CD4-positive, alpha-beta T cell (primary cell): ENCODE measurements at regions not wholly inside any gene's neighbourhood (a gene's known extent, or its start where the extent isn't known, plus 50 kb on each side); places are given as distances from the start of the nearest gene placed in this dataset.

Source experiments
- ATAC-seq: fragments of 200-7000 bp; cut with Tn5 transposase; one replicate; pipeline ENCODE4 v1.10.0; 2022; ENCODE audit warnings: mild to moderate bottlenecking; ENCODE audit not compliant: poor library complexity
- CTCF ChIA-PET: fragments of 350-600 bp; sonication (Branson Sonifier 250); formaldehyde crosslinking; loops from one replicate; lab custom pipeline; 2021; ENCODE audit warnings: antibody characterized with exemption, inconsistent platforms; lab: Charles Lee
- POLR2A ChIA-PET: fragments of 350-600 bp; sonication (Branson Sonifier 250); formaldehyde crosslinking; loops from one replicate; lab custom pipeline; 2021; ENCODE audit warnings: antibody characterized with exemption, inconsistent platforms; lab: Charles Lee
- DNase-seq, 14 experiments: peaks; one replicate each; pipeline ENCODE4 v3.0.0-alpha.2; 2013 to 2020; ENCODE audit warnings: mixed read lengths in 2 of 14
- H3K27ac ChIP-seq, 2 donors: one replicate each; pipeline versions ENCODE4 v1.5.1 to v1.7.0; 2013; ENCODE audit warnings: low read length in 2 of 2, low read depth in 1 of 2, mild to moderate bottlenecking in 1 of 2
- H3K27me3 ChIP-seq, 2 experiments: 1 replicate in 1 of 2; 2 replicates in 1 of 2; pipeline versions ENCODE4 v1.6.1 to v1.7.0; 2013; ENCODE audit warnings: low read length in 2 of 2, control low read depth in 1 of 2, mild to moderate bottlenecking in 1 of 2, moderate library complexity in 1 of 2; ENCODE audit not compliant: insufficient read depth in 2 of 2, control insufficient read depth in 1 of 2
- H3K36me3 ChIP-seq: one replicate; pipeline ENCODE4 v1.6.1; 2013; ENCODE audit warnings: low read length, control low read depth; ENCODE audit not compliant: insufficient read depth
- H3K4me1 ChIP-seq: one replicate; pipeline ENCODE4 v1.6.1; 2013; ENCODE audit warnings: low read length, control low read depth; ENCODE audit not compliant: insufficient read depth
- H3K4me3 ChIP-seq: one replicate; pipeline ENCODE4 v1.5.1; 2013; ENCODE audit warnings: mild to moderate bottlenecking, low read length, moderate library complexity
- H3K9me3 ChIP-seq, 2 experiments: 1 replicate in 1 of 2; 2 replicates in 1 of 2; pipeline versions ENCODE4 v1.6.1 to v1.7.0; 2013; ENCODE audit warnings: low read length in 2 of 2, mild to moderate bottlenecking in 2 of 2, control low read depth in 1 of 2, moderate library complexity in 1 of 2; ENCODE audit not compliant: control insufficient read depth in 1 of 2, insufficient read depth in 1 of 2
- H3K27ac Mint-ChIP-seq: one replicate; pipeline ENCODE4 v1.8.0; 2020; ENCODE audit warnings: mixed read lengths
- H3K27me3 Mint-ChIP-seq: one replicate; pipeline ENCODE4 v1.8.0; 2021; ENCODE audit warnings: mixed read lengths
- H3K36me3 Mint-ChIP-seq: one replicate; pipeline ENCODE4 v1.8.0; 2021; ENCODE audit warnings: low read depth, mixed read lengths
- H3K4me1 Mint-ChIP-seq: one replicate; pipeline ENCODE4 v1.8.0; 2021; ENCODE audit warnings: low read depth, mixed read lengths
- H3K4me3 Mint-ChIP-seq: one replicate; pipeline ENCODE4 v1.8.0; 2020; ENCODE audit warnings: mild to moderate bottlenecking, mixed read lengths
- H3K9me3 Mint-ChIP-seq: one replicate; pipeline ENCODE4 v1.8.0; 2020; ENCODE audit warnings: mixed read lengths
- CTCF ChIP-seq: fragments of 200-600 bp; IDR thresholded peaks from one replicate; pipeline ENCODE4 v1.8.0; 2022; ENCODE audit warnings: antibody characterized with exemption, mild to moderate bottlenecking
- intact Hi-C, 2 experiments: fragments of 100-400 bp; cut with DNase I in 1 of 2; cut with micrococcal nuclease in 1 of 2; formaldehyde crosslinking; loops; one replicate each; pipeline versions ENCODE4 v1.15.1 to v1.9.0; 2023 to 2025; cut with DNase I, micrococcal nuclease

DNA sequence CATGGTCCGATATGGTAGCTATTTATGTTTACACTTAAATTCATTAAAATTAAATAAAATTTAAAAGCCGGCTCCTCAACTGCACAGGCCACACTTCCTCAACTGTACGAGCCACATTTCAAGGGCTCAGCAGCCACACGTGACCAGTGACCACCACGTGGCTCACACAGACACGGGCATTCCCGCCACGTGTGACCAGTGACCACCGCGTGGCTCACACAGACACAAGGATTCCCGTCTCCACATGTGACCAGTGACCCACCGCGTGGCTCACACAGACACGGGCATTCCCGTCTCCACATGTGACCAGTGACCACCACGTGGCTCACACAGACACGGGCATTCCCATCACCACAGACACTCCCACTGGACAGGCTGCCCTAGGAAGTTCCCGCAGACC lies 91.3 kb downstream of the PDGFA start:
- H3K9me3 Mint-ChIP-seq: no peaks in the 10 kb centered on the region
- H3K27ac ChIP-seq: no peak overlapping the region
- H3K9me3 ChIP-seq: no peaks in the 10 kb centered on the region
- no peaks in the 10 kb centered on the region for H3K4me1 ChIP-seq
- no peaks in the 10 kb centered on the region for H3K27me3 ChIP-seq
- POLR2A ChIA-PET: no interaction called here
- no peak overlapping the region for H3K4me3 ChIP-seq
- no peak overlapping the region for H3K4me3 Mint-ChIP-seq
- no peaks in the 10 kb centered on the region for H3K4me1 Mint-ChIP-seq
- no peaks in the 10 kb centered on the region for H3K36me3 Mint-ChIP-seq
- no peaks in the 10 kb centered on the region for H3K36me3 ChIP-seq
- no peak for DNase-seq
- ATAC-seq: no peak
- H3K27me3 Mint-ChIP-seq: no peaks in the 10 kb centered on the region
- CTCF ChIA-PET: no interaction called here
- TF ChIP-seq CTCF: no peak
- intact Hi-C loops: no loop called here
- H3K27ac Mint-ChIP-seq: no peak overlapping the region

- no peak for TF ChIP-seq CTCF
- Histone ChIP-seq H3K4me1 (no peaks in the 10 kb centered on the region), H3K27ac (no peak overlapping the region), H3K9me3 (no peaks in the 10 kb centered on the region), H3K36me3 (no peaks in the 10 kb centered on the region), H3K4me3 (no peak overlapping the region), H3K27me3 (no peaks in the 10 kb centered on the region)
- ATAC-seq (no peak), DNase-seq (no peak)
- H3K27ac Mint-ChIP-seq: no peak overlapping the region
- H3K9me3 Mint-ChIP-seq: no peaks in the 10 kb centered on the region
- H3K27me3 Mint-ChIP-seq: no peaks in the 10 kb centered on the region
- CTCF ChIA-PET: no interaction called here
- intact Hi-C loops: no loop called here
- H3K36me3 Mint-ChIP-seq: no peaks in the 10 kb centered on the region
- H3K4me3 Mint-ChIP-seq: no peak overlapping the region
- no peaks in the 10 kb centered on the region for H3K4me1 Mint-ChIP-seq
- POLR2A ChIA-PET: no interaction called here
Observed at GRCh38 chr7:428927-429827, 90.5 kb downstream of the PDGFA start.

- ChIA-PET CTCF (no interaction called here), POLR2A (no interaction called here)
- Histone ChIP-seq H3K27me3 (no peaks in the 10 kb centered on the region), H3K36me3 (no peaks in the 10 kb centered on the region), H3K27ac (no peak overlapping the region), H3K4me1 (no peaks in the 10 kb centered on the region), H3K4me3 (no peak overlapping the region), H3K9me3 (no peaks in the 10 kb centered on the region)
- H3K36me3 Mint-ChIP-seq: no peaks in the 10 kb centered on the region
- TF ChIP-seq CTCF: no peak
- H3K9me3 Mint-ChIP-seq: no peaks in the 10 kb centered on the region
- DNase-seq: no peak
- no peak overlapping the region for H3K27ac Mint-ChIP-seq
- H3K4me1 Mint-ChIP-seq: no peaks in the 10 kb centered on the region
- intact Hi-C loops: no loop called here
- no peak for ATAC-seq
- H3K27me3 Mint-ChIP-seq: no peaks in the 10 kb centered on the region
- H3K4me3 Mint-ChIP-seq: no peak overlapping the region
Observed at GRCh38 chr7:429828-430180, 89.8 kb downstream of the PDGFA start.
